ENCODE measurements at regions not wholly inside any gene's neighbourhood (a gene's known extent, or its start where the extent isn't known, plus 50 kb on each side); places are given as distances from the start of the nearest gene placed in this dataset.

DNA sequence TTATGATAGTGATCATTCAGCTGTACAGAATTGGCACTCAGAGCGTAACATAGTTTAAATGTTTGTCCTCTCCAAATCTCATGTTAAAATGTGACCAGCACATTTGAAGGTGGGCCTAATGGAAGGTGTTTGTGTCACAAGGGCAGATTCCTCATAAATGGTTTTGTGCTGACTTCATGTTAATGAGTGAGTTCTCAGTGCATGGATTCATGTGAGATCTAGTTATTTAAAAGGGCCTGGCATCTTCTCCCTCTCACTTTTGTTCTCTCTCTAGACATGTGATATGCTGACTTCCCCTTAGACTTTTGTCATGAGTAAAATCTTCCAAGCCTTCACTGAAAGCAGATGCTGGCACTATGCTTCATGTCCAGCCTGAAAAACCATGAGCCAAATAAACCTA is 452.4 kb upstream of the PTCHD4 start:
- H3K36me3 ChIP-seq = no peaks in the 10 kb centered on the region
- WGBS, 2 donors (ENCODE audit: low coverage in 1 of 2) = 83 to 93% methylated on average over 1 of the region's 1 CpG
- H3K27ac ChIP-seq = no peak overlapping the region
- no peaks in the 10 kb centered on the region for H3K9me3 ChIP-seq
- no peak for TF ChIP-seq EP300 (IDR thresholded peaks at IDR 0.05)
- no peak for TF ChIP-seq POLR2AphosphoS5 (IDR thresholded peaks at IDR 0.05)
- TF ChIP-seq, protein P1, sequence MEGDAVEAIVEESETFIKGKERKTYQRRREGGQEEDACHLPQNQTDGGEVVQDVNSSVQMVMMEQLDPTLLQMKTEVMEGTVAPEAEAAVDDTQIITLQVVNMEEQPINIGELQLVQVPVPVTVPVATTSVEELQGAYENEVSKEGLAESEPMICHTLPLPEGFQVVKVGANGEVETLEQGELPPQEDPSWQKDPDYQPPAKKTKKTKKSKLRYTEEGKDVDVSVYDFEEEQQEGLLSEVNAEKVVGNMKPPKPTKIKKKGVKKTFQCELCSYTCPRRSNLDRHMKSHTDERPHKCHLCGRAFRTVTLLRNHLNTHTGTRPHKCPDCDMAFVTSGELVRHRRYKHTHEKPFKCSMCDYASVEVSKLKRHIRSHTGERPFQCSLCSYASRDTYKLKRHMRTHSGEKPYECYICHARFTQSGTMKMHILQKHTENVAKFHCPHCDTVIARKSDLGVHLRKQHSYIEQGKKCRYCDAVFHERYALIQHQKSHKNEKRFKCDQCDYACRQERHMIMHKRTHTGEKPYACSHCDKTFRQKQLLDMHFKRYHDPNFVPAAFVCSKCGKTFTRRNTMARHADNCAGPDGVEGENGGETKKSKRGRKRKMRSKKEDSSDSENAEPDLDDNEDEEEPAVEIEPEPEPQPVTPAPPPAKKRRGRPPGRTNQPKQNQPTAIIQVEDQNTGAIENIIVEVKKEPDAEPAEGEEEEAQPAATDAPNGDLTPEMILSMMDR (IDR thresholded peaks at IDR 0.05) = no peak
- TF ChIP-seq POLR2A (IDR thresholded peaks at IDR 0.05) = no peak
- no peaks in the 10 kb centered on the region for H3K4me1 ChIP-seq
- no peak for ATAC-seq
- no peaks in the 10 kb centered on the region for H3K27me3 ChIP-seq
- H3K4me3 ChIP-seq = no peak overlapping the region

DNA sequence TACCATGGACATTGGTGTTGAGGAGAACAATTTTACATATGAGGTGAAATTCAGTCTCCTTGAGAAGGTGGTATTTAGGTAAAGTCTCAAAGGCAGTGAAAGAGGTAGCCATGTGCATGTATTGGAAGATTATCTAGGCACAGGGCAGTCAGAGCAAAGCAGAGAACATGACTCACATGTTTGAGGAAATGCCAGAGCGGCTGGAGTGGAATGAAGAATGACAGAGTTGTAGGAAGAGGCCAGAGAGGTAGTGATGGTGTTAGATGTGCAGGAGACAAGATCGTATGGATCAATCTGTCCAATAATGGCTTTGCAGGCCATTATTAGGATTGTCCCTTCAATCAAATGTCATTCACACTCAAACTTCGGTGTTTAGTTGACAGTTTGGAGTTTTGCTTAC is 449.4 kb upstream of the PTCHD4 start:
- Histone ChIP-seq H3K4me1 (no peaks in the 10 kb centered on the region), H3K4me3 (no peak overlapping the region), H3K27me3 (no peaks in the 10 kb centered on the region), H3K36me3 (no peaks in the 10 kb centered on the region), H3K9me3 (no peaks in the 10 kb centered on the region), H3K27ac (no peak overlapping the region)
- TF ChIP-seq EP300 (IDR thresholded peaks at IDR 0.05) (no peak), POLR2AphosphoS5 (IDR thresholded peaks at IDR 0.05) (no peak), POLR2A (IDR thresholded peaks at IDR 0.05) (no peak)
- TF ChIP-seq, protein P1 (IDR thresholded peaks at IDR 0.05) = no peak
- ATAC-seq = no peak
- WGBS, 2 donors (ENCODE audit: low coverage in 1 of 2) = 50 to 66% methylated on average over 2 to 3 of the region's 3 CpGs

DNA sequence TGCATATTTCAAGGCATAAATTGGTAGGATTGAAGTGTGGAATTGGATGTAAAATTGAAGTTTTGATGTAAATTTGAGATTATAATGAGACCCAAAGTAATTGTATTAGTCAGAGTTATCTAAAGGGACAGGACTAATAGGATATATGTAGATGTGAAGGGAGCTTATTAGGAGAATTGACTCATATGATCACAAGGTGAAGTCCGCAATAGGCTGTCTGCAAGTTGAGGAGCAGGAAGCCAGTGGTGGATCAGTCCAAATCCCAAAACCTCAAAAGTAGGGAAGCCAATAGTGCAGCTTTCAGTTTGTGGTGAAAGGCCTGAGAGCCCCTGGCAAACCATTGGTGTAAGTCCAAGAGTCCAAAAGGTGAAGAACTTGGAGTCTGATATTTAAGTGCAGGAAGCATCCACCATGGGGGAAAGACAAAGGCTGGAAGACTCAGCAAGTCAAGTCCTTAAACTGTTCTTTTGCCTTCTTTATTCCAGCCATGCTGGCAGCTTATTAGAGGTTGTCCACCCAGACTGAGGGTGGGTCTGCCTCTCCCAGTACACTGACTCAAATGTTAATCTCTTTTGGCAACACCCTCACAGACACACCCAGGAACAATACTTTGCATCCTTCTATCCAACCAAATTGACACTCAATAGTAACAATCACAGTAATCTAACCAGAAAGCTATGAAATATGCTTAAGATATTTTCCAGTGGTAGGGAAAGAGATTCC is 442.6 kb upstream of the PTCHD4 start:
- Histone ChIP-seq H3K27ac (no peak overlapping the region), H3K4me3 (no peak overlapping the region), H3K36me3 (no peaks in the 10 kb centered on the region), H3K27me3 (no peaks in the 10 kb centered on the region), H3K9me3 (no peaks in the 10 kb centered on the region), H3K4me1 (no peaks in the 10 kb centered on the region)
- 90 to 100% methylated on average over 1 of the region's 1 CpG for WGBS, 2 donors (ENCODE audit: low coverage in 1 of 2)
- ATAC-seq = no peak
- TF ChIP-seq POLR2A (IDR thresholded peaks at IDR 0.05) = no peak
- no peak for TF ChIP-seq EP300 (IDR thresholded peaks at IDR 0.05)
- TF ChIP-seq, protein P1 (IDR thresholded peaks at IDR 0.05) = no peak
- TF ChIP-seq POLR2AphosphoS5 (IDR thresholded peaks at IDR 0.05) = no peak

DNA sequence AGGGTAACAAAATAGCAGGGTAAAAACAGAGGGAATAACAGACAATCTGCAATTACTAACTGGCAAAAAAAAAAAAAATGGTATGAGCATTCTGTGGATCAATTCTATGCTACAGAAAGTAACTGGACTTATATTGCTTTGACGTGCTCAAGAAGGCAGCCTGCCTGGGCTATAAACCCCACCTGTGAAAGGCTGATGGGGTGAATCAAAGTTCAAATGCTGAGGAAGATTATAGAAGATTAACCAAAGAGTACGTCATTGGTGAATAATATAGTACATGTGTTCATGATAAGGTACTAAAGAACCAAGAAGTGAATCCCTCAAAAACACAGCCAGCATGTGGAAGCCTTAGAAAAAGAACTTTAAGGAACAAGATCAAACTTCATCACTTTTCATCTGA is 441.9 kb upstream of the PTCHD4 start:
- Histone ChIP-seq H3K36me3 (no peaks in the 10 kb centered on the region), H3K27ac (no peak overlapping the region), H3K27me3 (no peaks in the 10 kb centered on the region), H3K4me3 (no peak overlapping the region), H3K4me1 (no peaks in the 10 kb centered on the region), H3K9me3 (no peaks in the 10 kb centered on the region)
- WGBS, 2 donors (ENCODE audit: low coverage in 1 of 2) = 68 to 73% methylated on average over 1 to 2 of the region's 2 CpGs
- no peak for ATAC-seq
- TF ChIP-seq, protein P1 (IDR thresholded peaks at IDR 0.05) = no peak
- TF ChIP-seq POLR2AphosphoS5 (IDR thresholded peaks at IDR 0.05) (no peak), POLR2A (IDR thresholded peaks at IDR 0.05) (no peak), EP300 (IDR thresholded peaks at IDR 0.05) (no peak)

DNA sequence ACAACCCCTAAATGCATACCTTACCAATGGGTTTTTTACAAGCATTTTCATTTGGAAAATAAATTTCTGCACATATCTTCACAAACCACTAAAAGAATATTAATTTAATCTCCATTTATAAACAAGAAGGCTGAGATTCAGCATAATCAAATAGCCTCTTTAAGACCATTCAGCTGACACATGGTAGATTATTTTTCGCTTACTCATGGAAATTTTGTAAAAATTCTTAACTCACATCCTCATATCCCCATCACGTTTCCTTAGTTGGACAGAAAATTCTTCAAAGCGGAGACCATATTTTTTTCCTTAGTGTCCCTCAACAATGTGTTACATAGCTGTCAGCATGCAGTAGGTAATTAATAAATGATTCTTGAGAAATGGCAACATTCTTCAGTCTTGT is 439.6 kb upstream of the PTCHD4 start:
- H3K27ac ChIP-seq = no peak overlapping the region
- no peak for TF ChIP-seq POLR2AphosphoS5 (IDR thresholded peaks at IDR 0.05)
- TF ChIP-seq EP300 (IDR thresholded peaks at IDR 0.05) = no peak
- no peak for TF ChIP-seq POLR2A (IDR thresholded peaks at IDR 0.05)
- TF ChIP-seq, protein P1 (IDR thresholded peaks at IDR 0.05) = no peak
- no peaks in the 10 kb centered on the region for H3K4me1 ChIP-seq
- WGBS, 2 donors (ENCODE audit: low coverage in 1 of 2) = 59 to 79% methylated on average over 3 of the region's 3 CpGs
- H3K4me3 ChIP-seq = no peak overlapping the region
- H3K9me3 ChIP-seq = no peaks in the 10 kb centered on the region
- H3K27me3 ChIP-seq = no peaks in the 10 kb centered on the region
- no peak for ATAC-seq
- no peaks in the 10 kb centered on the region for H3K36me3 ChIP-seq

All from gastroesophageal sphincter (tissue), 4 donors.